ENCODE measurements at regions not wholly inside any gene's neighbourhood (a gene's known extent, or its start where the extent isn't known, plus 50 kb on each side); places are given as distances from the start of the nearest gene placed in this dataset.

GRCh38 chr5:20044460-20044859 lies 56.5 kb upstream of the CDH18 start:
- no peaks in the 10 kb centered on the region for H3K36me3 ChIP-seq (ENCODE audit: control insufficient read depth, insufficient read depth, low read length)
- ChIA-PET CTCF (no interaction called here), POLR2A (no interaction called here)
- H3K27ac Mint-ChIP-seq (ENCODE audit: unreplicated experiment) = no peak overlapping the region
- no peak for TF ChIP-seq CTCF (IDR thresholded peaks at IDR 0.05; ENCODE audit: insufficient read depth in 1 of 2, low read depth in 1 of 2, low read length in 1 of 2, severe bottlenecking in 1 of 2, unreplicated experiment in 1 of 2)
- intact Hi-C loops (cut with micrococcal nuclease; ENCODE audit: unreplicated experiment) = no loop called here
- no peaks in the 10 kb centered on the region for H3K9me3 Mint-ChIP-seq (ENCODE audit: unreplicated experiment)
- H3K4me3 Mint-ChIP-seq (ENCODE audit: unreplicated experiment) = no peak overlapping the region
- no peaks in the 10 kb centered on the region for H3K4me1 ChIP-seq
- DNase-seq = no peak
- BruUV-seq (replicated peaks) = no TSS peak
- H3K4me1 Mint-ChIP-seq (ENCODE audit: low read depth, unreplicated experiment) = no peaks in the 10 kb centered on the region
- no peaks in the 10 kb centered on the region for H3K36me3 Mint-ChIP-seq (ENCODE audit: insufficient read depth, unreplicated experiment)
- H3K27me3 Mint-ChIP-seq (ENCODE audit: insufficient read depth, unreplicated experiment) = no peaks in the 10 kb centered on the region
- no peaks in the 10 kb centered on the region for H3K27me3 ChIP-seq (replicated peaks; ENCODE audit: control insufficient read depth, insufficient read depth, low read length)
- H3K4me3 ChIP-seq (ENCODE audit: low read depth, low read length) = no peak overlapping the region
- H3K9me3 ChIP-seq = no peaks in the 10 kb centered on the region

DNA sequence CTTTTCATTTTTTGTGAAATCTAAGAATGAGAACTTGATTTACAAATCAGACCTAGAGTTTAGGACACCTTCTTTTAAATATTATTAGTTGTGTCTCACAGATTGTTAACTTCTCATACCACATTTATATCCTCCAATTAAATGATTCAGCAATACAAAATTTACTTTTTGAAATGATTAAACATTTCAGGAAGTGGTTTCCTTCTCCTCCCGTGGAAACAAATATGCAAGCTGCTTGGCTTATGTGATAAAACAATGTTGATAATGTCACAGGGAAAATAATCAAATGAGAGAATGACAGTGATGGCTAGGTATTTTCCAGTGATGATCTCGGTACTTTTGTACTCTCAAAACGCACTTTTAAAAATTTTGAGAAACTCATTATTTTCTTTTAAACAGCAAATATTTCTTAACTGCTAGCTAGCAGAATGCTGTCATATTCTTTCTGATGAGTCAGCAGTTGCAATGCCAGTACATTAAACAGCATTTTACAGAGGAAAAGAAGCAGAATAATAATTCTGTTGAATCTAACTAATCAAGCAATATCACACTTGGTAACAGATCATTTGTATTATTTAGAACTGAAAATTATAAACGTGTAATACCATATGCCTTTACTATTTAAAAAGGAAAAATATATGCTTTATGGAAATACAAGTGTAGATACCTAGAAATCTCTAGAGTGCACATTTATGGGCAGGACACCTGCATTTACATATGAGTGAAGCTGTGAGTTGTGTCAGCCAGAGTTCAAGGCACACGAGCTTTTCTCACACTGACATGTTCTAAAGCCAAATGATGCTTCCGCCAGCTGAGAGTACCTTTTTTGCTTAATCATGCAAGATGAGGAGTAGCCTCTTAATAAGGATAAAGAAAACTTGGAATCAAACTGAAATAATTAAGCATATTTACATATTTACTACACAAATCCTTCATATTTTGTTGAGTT lies 53.6 kb upstream of the CDH18 start:
- Mint-ChIP-seq H3K9me3 (ENCODE audit: unreplicated experiment) (peaks cover 25% of the 10 kb centered on the region), H3K27ac (ENCODE audit: unreplicated experiment) (no peak overlapping the region), H3K27me3 (ENCODE audit: insufficient read depth, unreplicated experiment) (no peaks in the 10 kb centered on the region), H3K4me1 (ENCODE audit: low read depth, unreplicated experiment) (no peaks in the 10 kb centered on the region), H3K4me3 (ENCODE audit: unreplicated experiment) (no peak overlapping the region), H3K36me3 (ENCODE audit: insufficient read depth, unreplicated experiment) (no peaks in the 10 kb centered on the region)
- no peak for TF ChIP-seq CTCF (IDR thresholded peaks at IDR 0.05; ENCODE audit: insufficient read depth in 1 of 2, low read depth in 1 of 2, low read length in 1 of 2, severe bottlenecking in 1 of 2, unreplicated experiment in 1 of 2)
- H3K4me3 ChIP-seq (ENCODE audit: low read depth, low read length) = no peak overlapping the region
- no peaks in the 10 kb centered on the region for H3K27me3 ChIP-seq (replicated peaks; ENCODE audit: control insufficient read depth, insufficient read depth, low read length)
- no peak for DNase-seq
- POLR2A ChIA-PET = no interaction called here
- no peaks in the 10 kb centered on the region for H3K4me1 ChIP-seq
- intact Hi-C loops (cut with micrococcal nuclease; ENCODE audit: unreplicated experiment) = no loop called here
- CTCF ChIA-PET = no interaction called here
- H3K9me3 ChIP-seq = no peaks in the 10 kb centered on the region
- BruUV-seq (replicated peaks) = no TSS peak
- H3K36me3 ChIP-seq (ENCODE audit: control insufficient read depth, insufficient read depth, low read length) = no peaks in the 10 kb centered on the region

DNA sequence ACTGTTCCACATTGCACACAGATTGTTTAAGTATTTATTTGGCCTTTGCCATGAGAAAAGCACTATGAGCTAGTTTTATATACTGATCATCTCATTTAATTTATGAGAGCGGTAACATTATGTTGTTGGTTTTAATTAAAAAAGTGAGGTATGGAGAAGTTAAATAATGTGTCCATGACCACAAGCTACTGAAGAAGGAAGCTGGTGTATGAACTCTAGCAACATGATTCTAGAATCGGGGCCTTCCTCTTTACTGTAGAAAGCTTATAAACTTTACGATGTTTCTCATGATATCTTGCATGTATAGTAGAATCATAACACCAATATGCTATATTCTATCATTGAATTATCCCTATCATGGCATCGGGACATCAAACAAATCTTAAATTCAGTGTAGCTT lies 52.9 kb upstream of the CDH18 start:
- no TSS peak for BruUV-seq (replicated peaks)
- intact Hi-C loops (cut with micrococcal nuclease; ENCODE audit: unreplicated experiment) = no loop called here
- H3K4me1 Mint-ChIP-seq (ENCODE audit: low read depth, unreplicated experiment) = no peaks in the 10 kb centered on the region
- no peaks in the 10 kb centered on the region for H3K27me3 ChIP-seq (replicated peaks; ENCODE audit: control insufficient read depth, insufficient read depth, low read length)
- no peaks in the 10 kb centered on the region for H3K9me3 ChIP-seq
- no peak overlapping the region for H3K27ac Mint-ChIP-seq (ENCODE audit: unreplicated experiment)
- H3K9me3 Mint-ChIP-seq (ENCODE audit: unreplicated experiment) = peaks cover 28% of the 10 kb centered on the region
- TF ChIP-seq CTCF (IDR thresholded peaks at IDR 0.05; ENCODE audit: insufficient read depth in 1 of 2, low read depth in 1 of 2, low read length in 1 of 2, severe bottlenecking in 1 of 2, unreplicated experiment in 1 of 2) = no peak
- no peaks in the 10 kb centered on the region for H3K27me3 Mint-ChIP-seq (ENCODE audit: insufficient read depth, unreplicated experiment)
- H3K4me1 ChIP-seq = no peaks in the 10 kb centered on the region
- no peaks in the 10 kb centered on the region for H3K36me3 Mint-ChIP-seq (ENCODE audit: insufficient read depth, unreplicated experiment)
- no peaks in the 10 kb centered on the region for H3K36me3 ChIP-seq (ENCODE audit: control insufficient read depth, insufficient read depth, low read length)
- no peak overlapping the region for H3K4me3 ChIP-seq (ENCODE audit: low read depth, low read length)
- DNase-seq = no peak
- no peak overlapping the region for H3K4me3 Mint-ChIP-seq (ENCODE audit: unreplicated experiment)
- CTCF ChIA-PET = no interaction called here
- POLR2A ChIA-PET = no interaction called here

Measured in Caco-2 (cell line).